HCT116 (cell line): ENCODE measurements at regions not wholly inside any gene's neighbourhood (a gene's known extent, or its start where the extent isn't known, plus 50 kb on each side); places are given as distances from the start of the nearest gene placed in this dataset.
"Not testable (repeated sequence)": the region's sequence is repeated elsewhere in the genome, so short reads cannot be mapped to it uniquely, and the experiment has no call there.

ENCODE experiments used
- ATAC-seq: fragments of 200-7000 bp; cut with Tn5 transposase; 2 replicates; pipeline ENCODE4 v1.9.1; 2020; ENCODE audit warnings: mild to moderate bottlenecking, moderate library complexity
- BruUV-seq: library from RNA; stranded (reverse); fragments of 400-500 nt; replicated peaks from 2 replicates; lab custom pipeline; 2021; lab: Mats Ljungman, UMichigan
- CTCF ChIA-PET: fragments of 300-600 bp; sonication (Branson Sonifier 250); formaldehyde crosslinking; loops from one replicate; lab custom pipeline; 2021; ENCODE audit warnings: antibody characterized with exemption; lab: Charles Lee
- POLR2A ChIA-PET: fragments of 300-600, 350-600 bp; sonication (Branson Sonifier 250); formaldehyde crosslinking; loops from one replicate; lab custom pipeline; 2021; ENCODE audit warnings: antibody characterized with exemption; lab: Charles Lee
- RAD21 ChIA-PET, 2 experiments: fragments of 300-600 bp; sonication (Branson Sonifier 250); formaldehyde crosslinking; loops; one replicate each; lab custom pipeline; 2023; ENCODE audit warnings: low total read pairs in 2 of 2; ENCODE audit not compliant: uncharacterized antibody in 2 of 2, unreplicated experiment in 2 of 2, low non-redundant PET in 1 of 2; lab: Charles Lee
- DNase-seq: peaks from one replicate; pipeline ENCODE4 v3.0.0-alpha.2; 2010; ENCODE audit warnings: low read depth, low spot score
- H2AFZ ChIP-seq: fragments of 200-600 bp; shearing (Covaris generic), sonication (generic); 2 replicates; pipeline ENCODE4 v1.6.1; 2017; ENCODE audit warnings: low read depth, mixed run types, mixed read lengths, antibody characterized with exemption, low read length; ENCODE audit not compliant: poor library complexity, severe bottlenecking
- H3K27ac ChIP-seq: 2 replicates; pipeline ENCODE4 v1.5.1; 2012; ENCODE audit warnings: low read depth, low read length
- H3K27me3 ChIP-seq: fragments of 200-600 bp; sonication (generic); 2 replicates; pipeline ENCODE4 v1.6.1; 2016; ENCODE audit warnings: mixed run types, low read length, mixed read lengths; ENCODE audit not compliant: insufficient read depth
- H3K36me3 ChIP-seq, 2 experiments: fragments of 200-500 bp in 1 of 2; fragments of 200-600 bp in 1 of 2; sonication (Bioruptor generic) in 1 of 2; sonication (generic) in 1 of 2; 2 replicates each; pipeline versions ENCODE4 v1.5.1 to v1.6.1; 2014 to 2016; ENCODE audit warnings: low read length in 2 of 2, inconsistent platforms in 1 of 2, mixed read lengths in 1 of 2, mixed run types in 1 of 2; ENCODE audit not compliant: insufficient read depth in 2 of 2, control insufficient read depth in 1 of 2
- H3K4me1 ChIP-seq, 2 experiments: fragments of 200-600 bp in 1 of 2; sonication (generic) in 1 of 2; 2 replicates each; pipeline versions ENCODE4 v1.5.1 to v1.6.1; 2012 to 2017; ENCODE audit warnings: low read length in 2 of 2, inconsistent platforms in 1 of 2, mild to moderate bottlenecking in 1 of 2, mixed read lengths in 1 of 2, mixed run types in 1 of 2, moderate library complexity in 1 of 2; ENCODE audit not compliant: insufficient read depth in 2 of 2, control insufficient read depth in 1 of 2
- H3K4me2 ChIP-seq: fragments of 200-600 bp; sonication (generic); 2 replicates; pipeline ENCODE4 v1.6.1; 2017; ENCODE audit warnings: mixed run types, low read length, mixed read lengths
- H3K4me3 ChIP-seq, 2 experiments: fragments of 200-600 bp in 1 of 2; sonication (generic) in 1 of 2; replicated peaks in 1 of 2; 2 replicates each; pipeline ENCODE4 v1.5.1; 2011 to 2016; ENCODE audit warnings: low read length in 2 of 2, control low read depth in 1 of 2, low read depth in 1 of 2, mild to moderate bottlenecking in 1 of 2, mixed read lengths in 1 of 2, mixed run types in 1 of 2
- H3K79me2 ChIP-seq: fragments of 200-600 bp; sonication (generic); 2 replicates; pipeline ENCODE4 v1.6.1; 2017; ENCODE audit warnings: mild to moderate bottlenecking, mixed run types, low read length, moderate library complexity, mixed read lengths; ENCODE audit not compliant: insufficient read depth
- H3K9ac ChIP-seq: fragments of 200-600 bp; sonication (generic); 2 replicates; pipeline ENCODE4 v1.6.1; 2016; ENCODE audit warnings: low read length, mixed read lengths
- H3K9me2 ChIP-seq: fragments of 200-600 bp; sonication (generic), shearing (Covaris generic); 2 replicates; pipeline ENCODE4 v1.6.1; 2017; ENCODE audit warnings: mixed run types, mild to moderate bottlenecking, moderate library complexity; ENCODE audit not compliant: insufficient read depth
- H3K9me3 ChIP-seq, 2 experiments: fragments of 200-500 bp in 1 of 2; fragments of 200-600 bp in 1 of 2; sonication (Bioruptor generic) in 1 of 2; sonication (generic) in 1 of 2; 2 replicates each; pipeline ENCODE4 v1.6.1; 2014 to 2017; ENCODE audit warnings: low read length in 2 of 2, mixed read lengths in 2 of 2, inconsistent platforms in 1 of 2, low read depth in 1 of 2, mild to moderate bottlenecking in 1 of 2, mixed run types in 1 of 2, moderate library complexity in 1 of 2; ENCODE audit not compliant: control insufficient read depth in 1 of 2, insufficient read depth in 1 of 2
- H4K20me1 ChIP-seq: fragments of 200-600 bp; sonication (generic), shearing (Covaris generic); 2 replicates; pipeline ENCODE4 v1.6.1; 2017; ENCODE audit warnings: mixed run types, mild to moderate bottlenecking, moderate library complexity; ENCODE audit not compliant: insufficient read depth
- CBX3 ChIP-seq: IDR thresholded peaks from 2 replicates; pipeline ENCODE4 v1.6.1; 2012; ENCODE audit warnings: low read depth
- CEBPB ChIP-seq: IDR thresholded peaks from 2 replicates; pipeline ENCODE4 v1.6.1; 2012; ENCODE audit warnings: low read depth
- EGR1 ChIP-seq: IDR thresholded peaks from 2 replicates; pipeline ENCODE4 v1.6.1; 2012; ENCODE audit warnings: low read depth
- EZH2phosphoT487 ChIP-seq: fragments of 200-600 bp; IDR thresholded peaks from 2 replicates; pipeline ENCODE4 v1.6.1; 2018; ENCODE audit warnings: antibody characterized with exemption, borderline replicate concordance
- JUND ChIP-seq: IDR thresholded peaks from 2 replicates; pipeline ENCODE4 v1.6.1; 2012
- POLR2AphosphoS5 ChIP-seq: IDR thresholded peaks from 2 replicates; pipeline ENCODE4 v1.6.1; 2011; ENCODE audit warnings: mild to moderate bottlenecking, low read depth, low read length, moderate library complexity
- RAD21 ChIP-seq: IDR thresholded peaks from 2 replicates; pipeline ENCODE4 v1.6.1; 2012; ENCODE audit warnings: low read depth, mild to moderate bottlenecking
- ZFX ChIP-seq: fragments of 450-650 bp; IDR thresholded peaks from 2 replicates; pipeline ENCODE4 v1.6.1; 2017
- ZNF274 ChIP-seq: fragments of 200-500 bp; sonication (Bioruptor generic); IDR thresholded peaks from 2 replicates; pipeline ENCODE4 v1.6.1; 2014; ENCODE audit warnings: mild to moderate bottlenecking, low read depth, low read length, inconsistent platforms
- intact Hi-C: fragments of 100-400 bp; cut with micrococcal nuclease; formaldehyde crosslinking; loops from 2 replicates; pipeline ENCODE4 v1.10.0; 2022

- Histone ChIP-seq H3K36me3 (no peaks in the 10 kb centered on the region; a peak in 1 of 4 replicates), H4K20me1 (no peaks in the 10 kb centered on the region), H3K4me3 (no peak overlapping the region), H3K9me3 (peaks cover 3 to 7% of the 10 kb centered on the region in 2 experiments; a peak in 2 of 4 replicates), H3K9ac (no peak overlapping the region), H3K27me3 (no peaks in the 10 kb centered on the region), H3K79me2 (no peaks in the 10 kb centered on the region), H2AFZ (no peak overlapping the region), H3K27ac (no peak overlapping the region), H3K4me1 (no peaks in the 10 kb centered on the region), H3K4me2 (no peak overlapping the region), H3K9me2 (no peaks in the 10 kb centered on the region)
- intact Hi-C loops = no loop called here
- no peak for DNase-seq
- ChIA-PET POLR2A (no interaction called here), CTCF (no interaction called here), RAD21 (no interaction called here)
- BruUV-seq = no TSS peak
- ATAC-seq = no peak
- no peak for TF ChIP-seq ZFX
- no peak for TF ChIP-seq CEBPB
- TF ChIP-seq POLR2AphosphoS5 = no peak
These were observed 687.1 kb upstream of the NEGR1 start for GRCh38 chr1:72969461-72969860.

GRCh38 chr1:72954943-72955342 lies 672.6 kb upstream of the NEGR1 start:
- Histone ChIP-seq H3K27ac (no peak overlapping the region), H3K4me3 (no peak overlapping the region), H3K4me1 (no peaks in the 10 kb centered on the region), H3K36me3 (no peaks in the 10 kb centered on the region), H4K20me1 (no peaks in the 10 kb centered on the region), H3K9me2 (no peaks in the 10 kb centered on the region), H2AFZ (no peak overlapping the region), H3K79me2 (no peaks in the 10 kb centered on the region), H3K4me2 (no peak overlapping the region)
- RAD21 ChIA-PET = no interaction called here
- intact Hi-C loops = no loop called here
- no TSS peak for BruUV-seq
- POLR2A ChIA-PET = no interaction called here
- DNase-seq (no peak), ATAC-seq (no peak)
- TF ChIP-seq RAD21 (no peak), EGR1 (no peak), JUND (no peak), EZH2phosphoT487 (no peak), POLR2AphosphoS5 (no peak), ZNF274 (no peak), CBX3 (no peak)
- TF ChIP-seq, all 23 proteins: peak for 0
- H3K27me3 ChIP-seq = no peaks in the 10 kb centered on the region
- H3K9ac ChIP-seq = no peak overlapping the region
- CTCF ChIA-PET = no interaction called here
- H3K9me3 ChIP-seq = peaks cover 7 to 8% of the 10 kb centered on the region in 2 experiments; a peak in 2 of 4 replicates

- H3K27me3 ChIP-seq, H3K4me3 ChIP-seq, RAD21 ChIA-PET, H3K36me3 ChIP-seq, H3K4me2 ChIP-seq, H3K79me2 ChIP-seq, ATAC-seq, intact Hi-C loops, H2AFZ ChIP-seq, H3K4me1 ChIP-seq, BruUV-seq, H3K27ac ChIP-seq, H4K20me1 ChIP-seq, CTCF ChIA-PET, H3K9me2 ChIP-seq, DNase-seq, H3K9ac ChIP-seq, POLR2A ChIA-PET: not testable (repeated sequence)
- H3K9me3 ChIP-seq = peaks cover 13 to 14% of the 10 kb centered on the region in 2 experiments; a peak in 3 of 4 replicates
These were observed 668.6 kb upstream of the NEGR1 start for GRCh38 chr1:72950900-72951299.
